SK-N-SH (cell line): ENCODE measurements at regions not wholly inside any gene's neighbourhood (a gene's known extent, or its start where the extent isn't known, plus 50 kb on each side); places are given as distances from the start of the nearest gene placed in this dataset.
"Not testable (repeated sequence)": the region's sequence is repeated elsewhere in the genome, so short reads cannot be mapped to it uniquely, and the experiment has no call there.

Source experiments
- CTCF ChIA-PET: fragments of 300-600, 350-600 bp; formaldehyde crosslinking; extraction: SDS; loops from one replicate; lab custom pipeline; 2021; lab: Yijun Ruan, JAX
- POLR2A ChIA-PET: fragments of 350-600 bp; sonication (Branson Sonifier 250); formaldehyde crosslinking; extraction: SDS; loops from one replicate; lab custom pipeline; 2020; ENCODE audit warnings: antibody characterized with exemption, inconsistent platforms; lab: Yijun Ruan, JAX
- DNase-seq: peaks from one replicate; pipeline ENCODE4 v3.0.0; 2012
- H2AFZ ChIP-seq: fragments of 200-600 bp; sonication (generic); 2 replicates; pipeline ENCODE4 v1.8.1; 2016; ENCODE audit warnings: antibody characterized with exemption, mild to moderate bottlenecking, low read depth
- H3F3A ChIP-seq: fragments of 200-600 bp; sonication (generic); replicated peaks from 2 replicates; pipeline ENCODE3; 2016; ENCODE audit warnings: antibody characterized with exemption, mild to moderate bottlenecking; ENCODE audit not compliant: insufficient read depth
- H3K27ac ChIP-seq, 2 experiments: fragments of 200-500 bp in 1 of 2; fragments of 200-600 bp in 1 of 2; sonication (Bioruptor generic) in 1 of 2; sonication (generic), shearing (Covaris generic) in 1 of 2; 2 replicates each; pipeline versions ENCODE4 v1.5.1 to v1.6.1; 2014 to 2016; ENCODE audit warnings: low read depth in 2 of 2, inconsistent platforms in 1 of 2, low read length in 1 of 2, mild to moderate bottlenecking in 1 of 2, mixed read lengths in 1 of 2
- H3K27me3 ChIP-seq: fragments of 200-600 bp; sonication (generic), shearing (Covaris generic); 2 replicates; pipeline ENCODE4 v1.6.1; 2016; ENCODE audit warnings: mixed run types; ENCODE audit not compliant: insufficient read depth
- H3K36me3 ChIP-seq, 2 experiments: fragments of 200-500 bp in 1 of 2; fragments of 200-600 bp in 1 of 2; sonication (Bioruptor generic) in 1 of 2; sonication (generic) in 1 of 2; replicated peaks in 1 of 2; 2 replicates each; pipeline versions ENCODE3 to v1.5.1; 2014 to 2016; ENCODE audit warnings: low read length in 1 of 2, mild to moderate bottlenecking in 1 of 2; ENCODE audit not compliant: insufficient read depth in 2 of 2, control insufficient read depth in 1 of 2
- H3K4me1 ChIP-seq, 2 experiments: fragments of 200-500 bp in 1 of 2; fragments of 200-600 bp in 1 of 2; sonication (Bioruptor generic) in 1 of 2; sonication (generic), shearing (Covaris generic) in 1 of 2; 2 replicates each; pipeline versions ENCODE4 v1.5.1 to v1.6.1; 2014 to 2016; ENCODE audit warnings: low read depth in 1 of 2, low read length in 1 of 2, mixed run types in 1 of 2; ENCODE audit not compliant: insufficient read depth in 2 of 2, control insufficient read depth in 1 of 2
- H3K4me2 ChIP-seq: fragments of 200-600 bp; sonication (generic), shearing (Covaris generic); 2 replicates; pipeline ENCODE4 v1.6.1; 2017; ENCODE audit warnings: mixed run types
- H3K4me3 ChIP-seq, 2 experiments: fragments of 200-500 bp in 1 of 2; fragments of 200-600 bp in 1 of 2; sonication (Bioruptor generic) in 1 of 2; sonication (generic), shearing (Covaris generic) in 1 of 2; 2 replicates each; pipeline versions ENCODE4 v1.5.1 to v1.8.1; 2014 to 2016; ENCODE audit warnings: low read depth in 2 of 2, inconsistent platforms in 1 of 2, low read length in 1 of 2, mild to moderate bottlenecking in 1 of 2, mixed read lengths in 1 of 2, moderate library complexity in 1 of 2
- H3K79me2 ChIP-seq: fragments of 200-600 bp; sonication (generic); 2 replicates; pipeline ENCODE4 v1.8.1; 2017; ENCODE audit warnings: mild to moderate bottlenecking; ENCODE audit not compliant: insufficient read depth
- H3K9ac ChIP-seq: fragments of 200-600 bp; sonication (generic); 2 replicates; pipeline ENCODE4 v1.6.1; 2017; ENCODE audit warnings: mixed run types
- H3K9me2 ChIP-seq: fragments of 200-600 bp; sonication (generic); 2 replicates; pipeline ENCODE4 v1.6.1; 2017; ENCODE audit warnings: mixed run types
- H3K9me3 ChIP-seq: fragments of 200-600 bp; sonication (generic); 2 replicates; pipeline ENCODE4 v1.6.1; 2017; ENCODE audit warnings: mixed run types, mild to moderate bottlenecking, moderate library complexity
- H4K20me1 ChIP-seq: fragments of 200-600 bp; sonication (generic); 2 replicates; pipeline ENCODE4 v1.6.1; 2017; ENCODE audit warnings: mild to moderate bottlenecking, mixed run types; ENCODE audit not compliant: insufficient read depth
- CHD2 ChIP-seq: fragments of 150-350 bp; IDR thresholded peaks from 2 replicates; pipeline ENCODE4 v1.6.1; 2018; ENCODE audit warnings: low read length; ENCODE audit not compliant: partially characterized antibody
- FOXJ3 ChIP-seq: sonication (generic); formaldehyde crosslinking; IDR thresholded peaks from 2 replicates; pipeline ENCODE4 v1.5.1; 2020; ENCODE audit warnings: mild to moderate bottlenecking, missing genetic modification reagents
- POLR2AphosphoS5 ChIP-seq: IDR thresholded peaks from 2 replicates; pipeline ENCODE4 v1.6.1; 2012; ENCODE audit warnings: low read depth, low read length
- TAF1 ChIP-seq: IDR thresholded peaks from 2 replicates; pipeline ENCODE4 v1.6.1; 2012; ENCODE audit warnings: low read depth, mild to moderate bottlenecking, low read length, moderate library complexity, borderline replicate concordance
- TCF12 ChIP-seq: IDR thresholded peaks from 2 replicates; pipeline ENCODE4 v1.4.0; 2012
- TEAD4 ChIP-seq: IDR thresholded peaks from 2 replicates; pipeline ENCODE4 v1.4.0; 2012; ENCODE audit warnings: mild to moderate bottlenecking, borderline replicate concordance; ENCODE audit not compliant: insufficient read depth
- YY1 ChIP-seq: IDR thresholded peaks from 2 replicates; pipeline ENCODE4 v1.4.0; 2012; ENCODE audit warnings: low read depth, mild to moderate bottlenecking
- WGBS: methylation state at CpG from one replicate; pipeline ENCODE4 v1.1.6; 2017; ENCODE audit warnings: low lambda C conversion rate; 5-methylcytosine and 5-hydroxymethylcytosine counted together
- TF ChIP-seq, protein P1 (sequence below): fragments of 150-350 bp; IDR thresholded peaks from 2 replicates; pipeline ENCODE4 v1.6.1; 2017; ENCODE audit warnings: antibody characterized with exemption, low read length, low read depth, borderline replicate concordance
- TF ChIP-seq, protein P2 (sequence below): IDR thresholded peaks from 2 replicates; pipeline ENCODE4 v1.4.0; 2012; ENCODE audit warnings: low read depth, borderline replicate concordance

DNA sequence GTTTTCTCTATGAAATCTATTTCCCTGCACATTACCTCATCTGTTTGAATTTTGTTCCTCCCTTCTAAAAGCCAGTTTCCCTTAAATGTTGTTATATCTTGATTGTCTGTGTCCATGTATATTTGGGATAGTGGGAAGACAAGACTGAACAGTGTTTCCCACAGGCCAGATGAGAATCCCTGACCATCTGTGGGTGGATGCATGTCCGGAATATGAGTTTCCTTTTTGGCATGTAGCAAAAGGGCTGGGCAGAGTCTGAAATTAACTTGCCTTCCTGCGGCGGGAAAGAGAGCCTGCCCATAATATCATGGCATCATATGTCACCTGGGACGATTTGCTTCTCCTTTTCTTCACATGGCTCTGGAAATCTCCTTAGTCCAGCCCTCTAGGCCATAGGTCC is 385.8 kb upstream of the MAF start:
- ChIA-PET POLR2A (no interaction called here), CTCF (no interaction called here)
- Histone ChIP-seq H3K9ac (no peak overlapping the region), H3K27ac (no peak overlapping the region), H3K79me2 (no peaks in the 10 kb centered on the region), H3K9me2 (no peaks in the 10 kb centered on the region), H3F3A (no peaks in the 10 kb centered on the region), H3K27me3 (no peaks in the 10 kb centered on the region), H3K4me2 (no peak overlapping the region), H3K36me3 (no peaks in the 10 kb centered on the region), H3K9me3 (no peaks in the 10 kb centered on the region), H3K4me3 (no peak overlapping the region), H4K20me1 (no peaks in the 10 kb centered on the region), H3K4me1 (no peaks in the 10 kb centered on the region), H2AFZ (no peak overlapping the region)
- DNase-seq = no peak
- WGBS = 66% methylated on average over 4 of the region's 4 CpGs
- TF ChIP-seq TCF12 (no peak), TAF1 (no peak)
- TF ChIP-seq, protein P1, sequence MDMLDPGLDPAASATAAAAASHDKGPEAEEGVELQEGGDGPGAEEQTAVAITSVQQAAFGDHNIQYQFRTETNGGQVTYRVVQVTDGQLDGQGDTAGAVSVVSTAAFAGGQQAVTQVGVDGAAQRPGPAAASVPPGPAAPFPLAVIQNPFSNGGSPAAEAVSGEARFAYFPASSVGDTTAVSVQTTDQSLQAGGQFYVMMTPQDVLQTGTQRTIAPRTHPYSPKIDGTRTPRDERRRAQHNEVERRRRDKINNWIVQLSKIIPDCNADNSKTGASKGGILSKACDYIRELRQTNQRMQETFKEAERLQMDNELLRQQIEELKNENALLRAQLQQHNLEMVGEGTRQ = no peak
- TF ChIP-seq, protein P2, sequence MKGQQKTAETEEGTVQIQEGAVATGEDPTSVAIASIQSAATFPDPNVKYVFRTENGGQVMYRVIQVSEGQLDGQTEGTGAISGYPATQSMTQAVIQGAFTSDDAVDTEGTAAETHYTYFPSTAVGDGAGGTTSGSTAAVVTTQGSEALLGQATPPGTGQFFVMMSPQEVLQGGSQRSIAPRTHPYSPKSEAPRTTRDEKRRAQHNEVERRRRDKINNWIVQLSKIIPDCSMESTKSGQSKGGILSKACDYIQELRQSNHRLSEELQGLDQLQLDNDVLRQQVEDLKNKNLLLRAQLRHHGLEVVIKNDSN = no peak

DNA sequence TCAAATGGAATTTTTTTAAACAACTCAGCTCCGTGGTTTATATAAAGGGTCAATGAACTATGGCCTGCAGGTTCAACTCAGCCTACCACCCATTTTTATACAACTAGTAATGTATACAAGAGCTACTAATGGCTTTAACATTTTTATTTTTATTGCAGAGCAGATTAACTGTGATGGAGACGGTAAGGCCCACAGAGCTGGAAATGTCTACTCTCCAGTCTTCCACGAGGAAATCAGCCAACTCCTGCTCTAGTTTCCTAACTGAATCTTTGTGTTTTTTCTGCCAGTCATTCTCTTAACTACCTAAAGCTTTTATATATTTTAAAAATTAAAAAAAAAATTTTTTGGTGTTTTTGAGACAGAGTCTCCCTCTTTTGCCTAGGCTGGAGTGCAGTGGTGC is 385.1 kb upstream of the MAF start:
- CTCF ChIA-PET = interaction anchor here (1.0 kb wide), 1 partner anchor 12 kb away, joined by 3 read pairs; no protein-coding TSS in a partner anchor
- H3K9me2 ChIP-seq = no peaks in the 10 kb centered on the region
- 41% methylated on average over 3 of the region's 3 CpGs for WGBS
- H3K27ac ChIP-seq = no peak overlapping the region
- no peaks in the 10 kb centered on the region for H3K36me3 ChIP-seq
- no peak overlapping the region for H3K4me2 ChIP-seq
- TF ChIP-seq YY1 (no peak), TEAD4 (no peak), FOXJ3 (CRISPR knock-in tag) (no peak), CHD2 (no peak), POLR2AphosphoS5 (no peak)
- TF ChIP-seq, all 33 proteins: peak for 0
- H3K79me2 ChIP-seq = no peaks in the 10 kb centered on the region
- H3K9ac ChIP-seq = no peak overlapping the region
- H3K27me3 ChIP-seq = no peaks in the 10 kb centered on the region
- H3K4me3 ChIP-seq = no peak overlapping the region
- H3F3A ChIP-seq = no peaks in the 10 kb centered on the region
- no peaks in the 10 kb centered on the region for H3K4me1 ChIP-seq
- no peak for DNase-seq
- no peaks in the 10 kb centered on the region for H4K20me1 ChIP-seq
- H2AFZ ChIP-seq = no peak overlapping the region
- POLR2A ChIA-PET = no interaction called here
- no peaks in the 10 kb centered on the region for H3K9me3 ChIP-seq

DNA sequence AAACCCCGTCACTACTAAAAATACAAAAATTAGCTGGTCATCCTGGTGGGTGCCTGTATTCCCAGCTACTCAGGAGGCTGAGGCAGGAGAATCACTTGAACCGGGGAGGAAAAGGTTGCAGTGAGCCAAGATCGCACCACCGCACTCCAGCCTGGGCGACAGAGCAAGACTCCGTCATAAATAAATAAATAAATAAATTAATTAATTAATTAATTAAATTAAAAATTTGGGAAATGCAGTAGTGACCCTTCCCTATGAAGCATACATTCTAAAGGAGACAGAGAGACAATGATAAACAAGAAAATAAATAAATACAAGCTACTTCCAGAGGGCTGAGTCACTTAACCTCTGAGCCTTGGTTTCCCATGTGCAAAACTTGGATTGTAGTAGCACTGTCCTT is 383.6 kb upstream of the MAF start:
- H3F3A ChIP-seq, H3K4me3 ChIP-seq, H3K27me3 ChIP-seq, H2AFZ ChIP-seq, H3K36me3 ChIP-seq, POLR2A ChIA-PET, H3K4me2 ChIP-seq, DNase-seq, H3K4me1 ChIP-seq, H3K9ac ChIP-seq, H3K27ac ChIP-seq, H3K9me3 ChIP-seq, H3K9me2 ChIP-seq, H4K20me1 ChIP-seq, H3K79me2 ChIP-seq: not testable (repeated sequence)
- CTCF ChIA-PET = interaction anchor here (1.4 kb wide), 1 partner anchor 13 kb away, joined by 3 read pairs; no protein-coding TSS in a partner anchor
- WGBS = 83% methylated on average over 6 of the region's 6 CpGs
